RWPE2 (cell line): ENCODE measurements at regions not wholly inside any gene's neighbourhood (a gene's known extent, or its start where the extent isn't known, plus 50 kb on each side); places are given as distances from the start of the nearest gene placed in this dataset.
"Not testable (repeated sequence)": the region's sequence is repeated elsewhere in the genome, so short reads cannot be mapped to it uniquely, and the experiment has no call there.

Source experiments
- ATAC-seq: fragments of 200-7000 bp; cut with Tn5 transposase; 3 replicates; pipeline ENCODE4 v1.9.1; 2021; ENCODE audit warnings: low read depth
- DNase-seq: peaks from one replicate; pipeline ENCODE4 v3.0.0-alpha.2; 2020; ENCODE audit warnings: low spot score
- H3K27ac ChIP-seq: fragments of 450-650 bp; 2 replicates; pipeline ENCODE4 v1.5.1; 2017; ENCODE audit warnings: mild to moderate bottlenecking; ENCODE audit not compliant: poor library complexity, severe bottlenecking
- H3K27me3 ChIP-seq: fragments of 250-450 bp; sonication (Bioruptor Pico); 2 replicates; pipeline ENCODE4 v1.5.1; 2021; ENCODE audit warnings: mild to moderate bottlenecking, moderate library complexity; ENCODE audit not compliant: insufficient read depth, poor library complexity, severe bottlenecking
- H3K36me3 ChIP-seq: fragments of 250-450 bp; sonication (Bioruptor Pico); 2 replicates; pipeline ENCODE4 v1.5.1; 2020; ENCODE audit warnings: low read depth, mild to moderate bottlenecking, moderate library complexity
- H3K4me1 ChIP-seq: fragments of 250-450 bp; sonication (Bioruptor Pico); 2 replicates; pipeline ENCODE4 v1.5.1; 2021; ENCODE audit warnings: mild to moderate bottlenecking, moderate library complexity; ENCODE audit not compliant: insufficient read depth, poor library complexity, severe bottlenecking
- H3K4me3 ChIP-seq: fragments of 250-450 bp; sonication (Bioruptor Pico); 2 replicates; pipeline ENCODE4 v1.5.1; 2021; ENCODE audit warnings: mild to moderate bottlenecking, moderate library complexity; ENCODE audit not compliant: severe bottlenecking
- H3K9me3 ChIP-seq: fragments of 250-450 bp; sonication (Bioruptor Pico); 2 replicates; pipeline ENCODE4 v1.5.1; 2021; ENCODE audit warnings: mild to moderate bottlenecking, moderate library complexity; ENCODE audit not compliant: severe bottlenecking
- TF ChIP-seq, protein P1 (sequence below): fragments of 450-650 bp; IDR thresholded peaks from one replicate; pipeline ENCODE4 v1.5.1; 2017; ENCODE audit warnings: mild to moderate bottlenecking, moderate library complexity; ENCODE audit not compliant: poor library complexity, severe bottlenecking

DNA sequence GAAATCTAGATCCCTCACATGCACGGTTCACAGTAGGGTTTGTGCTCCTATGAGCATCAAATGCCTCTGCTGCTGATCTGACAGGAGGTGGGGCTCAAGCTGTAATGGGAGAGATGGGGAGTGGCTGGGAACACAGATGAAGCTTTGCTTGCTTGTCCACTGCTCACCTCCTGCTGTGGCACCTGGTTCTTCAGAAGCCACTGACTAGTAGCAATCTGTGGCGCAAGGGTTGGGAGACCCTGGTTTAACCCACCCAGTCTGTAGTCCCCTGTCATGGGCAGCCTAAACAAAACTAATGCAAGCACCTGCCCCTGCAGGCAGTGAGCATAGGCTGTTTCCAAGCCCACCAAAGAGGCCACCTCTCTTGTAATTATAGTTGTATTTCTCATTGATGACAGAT lies 116.6 kb downstream of the SHOX start:
- Histone ChIP-seq H3K27ac (no peak overlapping the region), H3K9me3 (peaks cover 6% of the 10 kb centered on the region), H3K27me3 (no peaks in the 10 kb centered on the region), H3K4me3 (no peak overlapping the region), H3K4me1 (no peaks in the 10 kb centered on the region), H3K36me3 (no peaks in the 10 kb centered on the region)
- no peak for ATAC-seq
- TF ChIP-seq, protein P1, sequence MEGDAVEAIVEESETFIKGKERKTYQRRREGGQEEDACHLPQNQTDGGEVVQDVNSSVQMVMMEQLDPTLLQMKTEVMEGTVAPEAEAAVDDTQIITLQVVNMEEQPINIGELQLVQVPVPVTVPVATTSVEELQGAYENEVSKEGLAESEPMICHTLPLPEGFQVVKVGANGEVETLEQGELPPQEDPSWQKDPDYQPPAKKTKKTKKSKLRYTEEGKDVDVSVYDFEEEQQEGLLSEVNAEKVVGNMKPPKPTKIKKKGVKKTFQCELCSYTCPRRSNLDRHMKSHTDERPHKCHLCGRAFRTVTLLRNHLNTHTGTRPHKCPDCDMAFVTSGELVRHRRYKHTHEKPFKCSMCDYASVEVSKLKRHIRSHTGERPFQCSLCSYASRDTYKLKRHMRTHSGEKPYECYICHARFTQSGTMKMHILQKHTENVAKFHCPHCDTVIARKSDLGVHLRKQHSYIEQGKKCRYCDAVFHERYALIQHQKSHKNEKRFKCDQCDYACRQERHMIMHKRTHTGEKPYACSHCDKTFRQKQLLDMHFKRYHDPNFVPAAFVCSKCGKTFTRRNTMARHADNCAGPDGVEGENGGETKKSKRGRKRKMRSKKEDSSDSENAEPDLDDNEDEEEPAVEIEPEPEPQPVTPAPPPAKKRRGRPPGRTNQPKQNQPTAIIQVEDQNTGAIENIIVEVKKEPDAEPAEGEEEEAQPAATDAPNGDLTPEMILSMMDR: no peak
- peak; percentile 23 for DNase-seq

DNA sequence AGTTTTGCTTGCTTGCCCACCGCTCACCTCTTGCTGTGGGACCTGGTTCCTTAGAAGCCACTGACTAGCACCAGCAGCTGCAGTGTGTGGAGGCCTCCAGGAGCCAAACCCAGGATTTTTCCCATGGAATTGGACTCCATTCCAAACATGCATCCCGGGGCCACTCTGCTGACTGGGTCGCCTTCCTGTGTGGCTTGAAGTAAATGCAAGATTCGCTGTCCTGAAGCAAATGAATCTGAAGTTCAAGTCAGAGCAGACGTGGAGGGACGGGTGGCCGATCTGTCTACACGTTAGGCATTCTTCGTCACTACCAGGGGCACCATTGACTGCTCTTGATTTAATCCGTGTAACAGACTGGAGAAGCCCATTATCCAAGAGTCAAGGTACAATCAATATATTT lies 109.0 kb downstream of the SHOX start:
- TF ChIP-seq, protein P1: no peak
- Histone ChIP-seq H3K27me3 (no peaks in the 10 kb centered on the region), H3K9me3 (peaks cover 5% of the 10 kb centered on the region), H3K4me1 (no peaks in the 10 kb centered on the region), H3K36me3 (no peaks in the 10 kb centered on the region), H3K27ac (no peak overlapping the region), H3K4me3 (no peak overlapping the region)
- DNase-seq: no peak
- no peak for ATAC-seq

DNA sequence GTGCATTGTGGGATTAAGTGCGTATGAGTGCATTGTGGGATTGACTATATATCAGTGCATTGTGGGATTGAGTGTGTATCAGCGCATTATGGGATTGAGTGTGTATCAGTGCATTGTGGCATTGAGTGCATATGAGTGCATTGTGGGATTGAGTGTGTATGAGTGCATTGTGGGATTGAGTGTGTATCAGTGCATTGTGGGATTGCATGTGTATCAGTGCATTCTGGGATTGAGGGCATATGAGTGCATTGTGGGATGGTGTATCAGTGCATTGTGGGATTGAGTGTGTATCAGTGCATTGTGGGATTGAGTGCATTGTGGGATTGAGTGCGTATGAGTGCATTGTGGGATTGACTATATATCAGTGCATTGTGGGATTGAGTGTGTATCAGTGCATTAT lies 106.4 kb downstream of the SHOX start:
- not testable (repeated sequence) for H3K27me3 ChIP-seq, H3K36me3 ChIP-seq, H3K4me1 ChIP-seq, H3K9me3 ChIP-seq, H3K4me3 ChIP-seq, ATAC-seq, H3K27ac ChIP-seq, DNase-seq

DNA sequence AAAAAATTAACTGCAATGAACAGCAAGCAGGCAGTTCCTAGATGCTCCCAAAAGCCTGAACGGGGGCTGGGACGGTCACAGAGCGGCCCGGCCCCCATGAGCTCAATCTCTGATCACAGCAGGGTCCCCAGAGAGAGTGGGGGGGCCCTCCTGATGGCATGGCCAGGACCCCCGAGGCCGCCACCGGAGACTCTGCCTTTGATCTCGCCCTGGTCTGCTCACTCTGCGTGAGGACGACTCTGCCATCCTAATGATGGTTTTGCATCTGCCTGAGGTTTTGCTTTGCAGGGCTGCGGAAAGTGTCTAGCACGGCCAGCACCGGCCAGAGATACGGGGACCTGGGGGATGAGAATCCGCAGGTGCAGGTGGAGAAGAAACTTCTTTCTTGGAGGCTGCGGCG lies 103.8 kb downstream of the SHOX start:
- ATAC-seq (no peak), DNase-seq (no peak)
- Histone ChIP-seq H3K27ac (no peak overlapping the region), H3K36me3 (no peaks in the 10 kb centered on the region), H3K9me3 (peaks cover 8% of the 10 kb centered on the region), H3K4me3 (no peak overlapping the region), H3K4me1 (no peaks in the 10 kb centered on the region), H3K27me3 (no peaks in the 10 kb centered on the region)
- TF ChIP-seq, protein P1: no peak

DNA sequence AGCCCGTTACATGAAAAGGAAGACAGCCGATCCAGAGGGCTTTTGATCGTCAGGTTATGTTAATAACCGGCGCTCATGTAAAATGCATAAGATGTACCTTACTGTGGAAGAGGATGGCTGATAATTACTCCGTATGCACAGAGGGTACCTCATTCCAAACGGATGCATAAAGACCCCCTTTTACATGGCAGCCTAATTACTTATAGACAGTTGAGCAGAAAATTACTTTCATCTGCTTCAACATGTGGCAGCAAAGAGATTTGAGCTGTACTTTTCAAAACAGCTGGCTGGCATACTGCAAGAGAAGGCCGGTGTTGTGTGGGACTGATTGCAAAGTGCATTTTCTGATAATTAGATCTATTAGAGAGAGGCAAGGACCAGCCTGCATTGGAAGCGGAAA lies 103.4 kb downstream of the SHOX start:
- DNase-seq (no peak), ATAC-seq (no peak)
- Histone ChIP-seq H3K4me1 (no peaks in the 10 kb centered on the region), H3K27ac (no peak overlapping the region), H3K9me3 (peaks cover 8% of the 10 kb centered on the region), H3K27me3 (no peaks in the 10 kb centered on the region), H3K4me3 (no peak overlapping the region), H3K36me3 (no peaks in the 10 kb centered on the region)
- TF ChIP-seq, protein P1: no peak
